Transverse colon (tissue), 4 donors: ENCODE measurements at regions not wholly inside any gene's neighbourhood (a gene's known extent, or its start where the extent isn't known, plus 50 kb on each side); places are given as distances from the start of the nearest gene placed in this dataset.

ENCODE experiments used
- EP300 ChIP-seq: sonication (generic); formaldehyde crosslinking; IDR thresholded peaks from one replicate; pipeline ENCODE4 v1.6.1; 2017; ENCODE audit warnings: antibody characterized with exemption, low read depth
- POLR2AphosphoS5 ChIP-seq, 3 donors: sonication (generic); formaldehyde crosslinking; IDR thresholded peaks; one replicate each; pipeline ENCODE4 v1.6.1; 2016; ENCODE audit warnings: antibody characterized with exemption in 3 of 3
- TF ChIP-seq, protein P1 (sequence below), 5 experiments: fragments of 200-600 bp in 3 of 5; fragments of 450-650 bp in 2 of 5; sonication (generic) in 3 of 5; IDR thresholded peaks; 1 replicate in 2 of 5; 2 replicates in 3 of 5; pipeline ENCODE4 v1.5.1; 2016 to 2017; ENCODE audit warnings: antibody characterized with exemption in 5 of 5, inconsistent platforms in 3 of 5, mild to moderate bottlenecking in 2 of 5, moderate library complexity in 1 of 5

DNA sequence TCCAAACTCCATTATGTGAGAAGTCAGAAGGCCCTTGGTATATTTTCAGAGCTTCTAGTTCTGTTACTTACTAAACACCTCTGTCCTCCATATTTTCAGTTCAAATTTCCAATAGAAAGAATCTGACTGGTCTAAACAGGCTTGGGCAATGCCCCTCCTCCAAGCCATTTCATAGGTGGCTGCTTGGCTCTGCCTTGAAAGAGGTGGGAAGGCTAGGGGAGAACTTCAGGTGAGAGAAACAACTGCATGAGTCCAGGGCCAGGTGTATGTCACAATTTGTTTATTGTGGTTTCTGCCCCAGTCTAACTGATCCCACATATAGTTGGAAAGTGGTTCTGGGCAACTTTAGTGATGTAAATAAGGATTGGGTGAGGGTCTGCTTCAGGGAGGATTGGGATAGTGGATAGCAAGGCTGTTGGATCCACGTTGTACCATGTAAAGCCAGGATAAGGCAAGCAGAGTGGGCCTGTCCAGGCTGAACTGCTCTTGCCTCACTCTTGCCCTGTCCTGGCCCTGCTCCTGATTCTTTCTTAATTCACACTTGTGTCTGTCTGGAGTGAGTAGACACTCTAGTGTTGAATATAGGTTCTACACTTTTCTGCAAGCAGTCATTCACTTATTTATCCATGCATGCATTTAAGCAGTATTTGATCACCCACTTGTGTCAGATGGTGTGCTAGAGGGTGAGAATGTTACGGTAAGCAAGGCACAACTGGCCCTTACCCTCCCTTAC, 67.5 kb upstream of the COMTD1 start:
- TF ChIP-seq, protein P1, sequence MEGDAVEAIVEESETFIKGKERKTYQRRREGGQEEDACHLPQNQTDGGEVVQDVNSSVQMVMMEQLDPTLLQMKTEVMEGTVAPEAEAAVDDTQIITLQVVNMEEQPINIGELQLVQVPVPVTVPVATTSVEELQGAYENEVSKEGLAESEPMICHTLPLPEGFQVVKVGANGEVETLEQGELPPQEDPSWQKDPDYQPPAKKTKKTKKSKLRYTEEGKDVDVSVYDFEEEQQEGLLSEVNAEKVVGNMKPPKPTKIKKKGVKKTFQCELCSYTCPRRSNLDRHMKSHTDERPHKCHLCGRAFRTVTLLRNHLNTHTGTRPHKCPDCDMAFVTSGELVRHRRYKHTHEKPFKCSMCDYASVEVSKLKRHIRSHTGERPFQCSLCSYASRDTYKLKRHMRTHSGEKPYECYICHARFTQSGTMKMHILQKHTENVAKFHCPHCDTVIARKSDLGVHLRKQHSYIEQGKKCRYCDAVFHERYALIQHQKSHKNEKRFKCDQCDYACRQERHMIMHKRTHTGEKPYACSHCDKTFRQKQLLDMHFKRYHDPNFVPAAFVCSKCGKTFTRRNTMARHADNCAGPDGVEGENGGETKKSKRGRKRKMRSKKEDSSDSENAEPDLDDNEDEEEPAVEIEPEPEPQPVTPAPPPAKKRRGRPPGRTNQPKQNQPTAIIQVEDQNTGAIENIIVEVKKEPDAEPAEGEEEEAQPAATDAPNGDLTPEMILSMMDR (IDR thresholded peaks at IDR 0.05), result no peak
- TF ChIP-seq EP300, result no peak
- TF ChIP-seq POLR2AphosphoS5 (IDR thresholded peaks at IDR 0.05), result no peak
